HepG2 (cell line): ENCODE measurements at regions not wholly inside any gene's neighbourhood (a gene's known extent, or its start where the extent isn't known, plus 50 kb on each side); places are given as distances from the start of the nearest gene placed in this dataset.

Experiments used
- ATAC-seq: fragments of 200-7000 bp; cut with Tn5 transposase; 3 replicates; pipeline ENCODE4 v1.9.1; 2020; ENCODE audit warnings: mild to moderate bottlenecking, moderate library complexity
- BruUV-seq: library from RNA; stranded (reverse); fragments of 400-500 nt; replicated peaks from 2 replicates; lab custom pipeline; 2021; lab: Mats Ljungman, UMichigan
- CTCF ChIA-PET: fragments of 300-600 bp; formaldehyde crosslinking; extraction: SDS; loops from one replicate; lab custom pipeline; 2021; ENCODE audit warnings: low total read pairs, inconsistent platforms, low intra/inter-chr PET ratio; lab: Yijun Ruan, JAX
- POLR2A ChIA-PET: fragments of 350-600 bp; sonication (Branson Sonifier 250); formaldehyde crosslinking; loops from one replicate; lab custom pipeline; 2020; ENCODE audit warnings: antibody characterized with exemption, inconsistent platforms; lab: Yijun Ruan, JAX
- DNase-seq: peaks from one replicate; pipeline ENCODE4 v3.0.0-alpha.2; 2015; ENCODE audit warnings: low spot score
- FAIRE-seq: peaks from 3 replicates; lab custom pipeline; 2011; peaks lifted over from hg19 to GRCh38; lab: Jason Lieb, UNC
- H2AFZ ChIP-seq: one replicate; pipeline ENCODE4 v1.6.1; 2011; ENCODE audit warnings: low read length, inconsistent platforms
- H3K27ac ChIP-seq: fragments of 300-600 bp; 3 replicates; pipeline ENCODE4 v1.8.0; 2011; ENCODE audit warnings: mixed run types, mild to moderate bottlenecking, mixed read lengths, low read length, inconsistent platforms; ENCODE audit not compliant: insufficient read depth; ENCODE audit errors: extremely low read length
- H3K27me3 ChIP-seq, 2 experiments: fragments of 200-600 bp in 1 of 2; 2 replicates in 1 of 2; 3 replicates in 1 of 2; pipeline versions ENCODE4 v1.6.0 to v1.8.0; 2011; ENCODE audit warnings: low read length in 2 of 2, mild to moderate bottlenecking in 2 of 2, moderate library complexity in 2 of 2, inconsistent platforms in 1 of 2; ENCODE audit not compliant: insufficient read depth in 2 of 2, control insufficient read depth in 1 of 2
- H3K36me3 ChIP-seq, 2 experiments: fragments of 200-600 bp in 1 of 2; replicated peaks in 1 of 2; 2 replicates in 1 of 2; 3 replicates in 1 of 2; pipeline versions ENCODE4 v1.5.1 to v1.8.0; 2011; ENCODE audit warnings: low read length in 2 of 2, inconsistent platforms in 1 of 2; ENCODE audit not compliant: insufficient read depth in 2 of 2, control insufficient read depth in 1 of 2
- H3K4me1 ChIP-seq: 2 replicates; pipeline ENCODE4 v1.5.1; 2012; ENCODE audit warnings: low read length, inconsistent platforms; ENCODE audit not compliant: insufficient read depth
- H3K4me2 ChIP-seq: 2 replicates; pipeline ENCODE4 v1.6.0; 2011; ENCODE audit warnings: low read depth, low read length, inconsistent platforms
- H3K4me3 ChIP-seq, 3 experiments: fragments of 200-600 bp in 1 of 3; sonication (generic), shearing (Covaris generic) in 1 of 3; replicated peaks in 1 of 3; 2 replicates each; pipeline ENCODE4 v1.5.1; 2011 to 2016; ENCODE audit warnings: low read length in 3 of 3, inconsistent platforms in 2 of 3, low read depth in 2 of 3, mild to moderate bottlenecking in 2 of 3, control low read depth in 1 of 3, mixed read lengths in 1 of 3; ENCODE audit not compliant: insufficient read depth in 1 of 3
- H3K79me2 ChIP-seq: one replicate; pipeline ENCODE4 v1.6.1; 2011; ENCODE audit warnings: low read length, inconsistent platforms; ENCODE audit not compliant: insufficient read depth
- H3K9ac ChIP-seq: 2 replicates; pipeline ENCODE4 v1.6.0; 2011; ENCODE audit warnings: mild to moderate bottlenecking, low read depth, low read length, inconsistent platforms; ENCODE audit not compliant: insufficient read depth
- H3K9me3 ChIP-seq: 2 replicates; pipeline ENCODE4 v1.5.1; 2012; ENCODE audit warnings: mild to moderate bottlenecking, low read length
- H4K20me1 ChIP-seq: 2 replicates; pipeline ENCODE4 v1.6.0; 2011; ENCODE audit warnings: inconsistent platforms, mild to moderate bottlenecking, low read length, moderate library complexity; ENCODE audit not compliant: insufficient read depth
- HBP1 ChIP-seq: IDR thresholded peaks from 2 replicates; pipeline ENCODE4 v1.6.1; 2016; ENCODE audit warnings: low read depth, control low read depth
- HNF4G ChIP-seq, 2 experiments: sonication (generic) in 1 of 2; formaldehyde crosslinking in 1 of 2; IDR thresholded peaks; 2 replicates each; pipeline versions ENCODE4 v1.4.0 to v1.6.1; 2011 to 2020; ENCODE audit warnings: borderline replicate concordance in 2 of 2, low read depth in 2 of 2, mild to moderate bottlenecking in 2 of 2, low read length in 1 of 2, missing genetic modification reagents in 1 of 2, moderate library complexity in 1 of 2
- PHF21A ChIP-seq: sonication (generic); formaldehyde crosslinking; IDR thresholded peaks from 2 replicates; pipeline ENCODE4 v1.5.0; 2020; ENCODE audit warnings: mild to moderate bottlenecking, missing genetic modification reagents
- RELA ChIP-seq: sonication (generic); formaldehyde crosslinking; IDR thresholded peaks from 2 replicates; pipeline ENCODE4 v1.4.0; 2020; ENCODE audit warnings: missing genetic modification reagents
- SNAPC4 ChIP-seq: sonication (generic); formaldehyde crosslinking; IDR thresholded peaks from 2 replicates; pipeline ENCODE4 v1.4.0; 2020; ENCODE audit warnings: mild to moderate bottlenecking, missing genetic modification reagents
- ZHX1 ChIP-seq: sonication (generic); formaldehyde crosslinking; IDR thresholded peaks from 2 replicates; pipeline ENCODE4 v1.8.1; 2022; ENCODE audit warnings: low read depth, mild to moderate bottlenecking, missing genetic modification reagents
- ZNF225 ChIP-seq: sonication (generic); formaldehyde crosslinking; IDR thresholded peaks from 2 replicates; pipeline ENCODE4 v1.4.0; 2020; ENCODE audit warnings: mild to moderate bottlenecking, missing genetic modification reagents
- ZNF432 ChIP-seq: sonication (generic); formaldehyde crosslinking; IDR thresholded peaks from 2 replicates; pipeline ENCODE4 v1.5.0; 2020; ENCODE audit warnings: missing genetic modification reagents, mild to moderate bottlenecking, borderline replicate concordance
- ZNF878 ChIP-seq: sonication (generic); formaldehyde crosslinking; IDR thresholded peaks from 2 replicates; pipeline ENCODE4 v1.8.1; 2023; ENCODE audit warnings: mild to moderate bottlenecking, missing genetic modification reagents, moderate library complexity
- WGBS: methylation state at CpG from one replicate; pipeline ENCODE4 v1.1.6; 2017; ENCODE audit warnings: low lambda C conversion rate; 5-methylcytosine and 5-hydroxymethylcytosine counted together
- in situ Hi-C: cut with HindIII; loops from 2 replicates; pipeline ENCODE4 v1.10.0; 2017; ENCODE audit warnings: low pct_unique_long_range_greater_than_20kb; ENCODE audit not compliant: extremely low pct_ligation_motif_present
- intact Hi-C: fragments of 100-400 bp; cut with micrococcal nuclease; formaldehyde crosslinking; loops from one replicate; pipeline ENCODE4 v1.10.0; 2022; ENCODE audit not compliant: unreplicated experiment

GRCh38 chrX:151814767-151815166 lies 80.2 kb downstream of the CNGA2 start (continued):
- no peak for TF ChIP-seq ZHX1 (CRISPR knock-in tag)
- no peak for TF ChIP-seq ZNF878
- no peak for TF ChIP-seq RELA
- TF ChIP-seq ZNF225 (CRISPR knock-in tag) = no peak
- no peak for TF ChIP-seq ZNF432 (CRISPR knock-in tag)
- TF ChIP-seq HNF4G (IDR thresholded peaks at IDR 0.05; ENCODE audit: borderline replicate concordance, low read depth, low read length) = no peak
- TF ChIP-seq HNF4G (CRISPR knock-in tag; IDR thresholded peaks at IDR 0.05; ENCODE audit: borderline replicate concordance, low read depth) = no peak
- no peak for TF ChIP-seq PHF21A (CRISPR knock-in tag)

- H3K4me1 ChIP-seq = no peaks in the 10 kb centered on the region
- POLR2A ChIA-PET = no interaction called here
- DNase-seq = no peak
Observed at GRCh38 chrX:151815398-151815797, 80.9 kb downstream of the CNGA2 start.

More at GRCh38 chrX:151815398-151815797, 80.9 kb downstream of the CNGA2 start:
- no peak overlapping the region for H2AFZ ChIP-seq
- CTCF ChIA-PET = no interaction called here
- FAIRE-seq = no peak
- 20% methylated on average over 1 of the region's 2 CpGs for WGBS
- in situ Hi-C loops (no loop called here), intact Hi-C loops (no loop called here)
- H3K79me2 ChIP-seq = no peaks in the 10 kb centered on the region
- TF ChIP-seq HBP1 (CRISPR knock-in tag) (no peak), SNAPC4 (CRISPR knock-in tag) (no peak)
- no peak overlapping the region for H3K4me2 ChIP-seq
- H3K27ac ChIP-seq = no peak overlapping the region
- no peak overlapping the region for H3K9ac ChIP-seq
- no peaks in the 10 kb centered on the region for H3K9me3 ChIP-seq
- BruUV-seq = no TSS peak
- no peaks in the 10 kb centered on the region for H3K36me3 ChIP-seq
- no peak overlapping the region for H3K4me3 ChIP-seq
- no peaks in the 10 kb centered on the region for H4K20me1 ChIP-seq
- H3K27me3 ChIP-seq = no peaks in the 10 kb centered on the region; a peak in 1 of 5 replicates
- ATAC-seq = no peak
